Muscle of arm (tissue), 1 donor: ENCODE measurements at regions not wholly inside any gene's neighbourhood (a gene's known extent, or its start where the extent isn't known, plus 50 kb on each side); places are given as distances from the start of the nearest gene placed in this dataset.
A peak's percentile ranks its signal among the peaks of the same experiment; 100 is the strongest.

Experiments
- DNase-seq: peaks from one replicate; pipeline ENCODE4 v3.0.0-alpha.2; 2013

- no peak for DNase-seq
Observed at GRCh38 chr12:24045816-24046257, 96.4 kb upstream of the SOX5 start.

- DNase-seq, result no peak
Observed at GRCh38 chr12:24044941-24045703, 95.7 kb upstream of the SOX5 start.

GRCh38 chr12:24042651-24043050, 93.2 kb upstream of the SOX5 start:
- DNase-seq, result no peak

- DNase-seq, result peak; percentile 39
Observed at GRCh38 chr12:24039113-24039525, 89.6 kb upstream of the SOX5 start.

- no peak for DNase-seq
Observed at GRCh38 chr12:24038211-24038997, 88.9 kb upstream of the SOX5 start.

GRCh38 chr12:24036438-24037216, 87.2 kb upstream of the SOX5 start:
- DNase-seq, result no peak

GRCh38 chr12:24034894-24035293, 85.4 kb upstream of the SOX5 start:
- no peak for DNase-seq

- DNase-seq, result no peak
Observed at GRCh38 chr12:24034160-24034559, 84.7 kb upstream of the SOX5 start.

GRCh38 chr12:24027352-24027751, 77.9 kb upstream of the SOX5 start:
- no peak for DNase-seq

- DNase-seq, result no peak
Observed at GRCh38 chr12:24025153-24025798, 75.8 kb upstream of the SOX5 start.

GRCh38 chr12:24023081-24023480, 73.6 kb upstream of the SOX5 start:
- no peak for DNase-seq

- DNase-seq, result no peak
Observed at GRCh38 chr12:24021164-24021502, 71.7 kb upstream of the SOX5 start.

- no peak for DNase-seq
Observed at GRCh38 chr12:24020397-24021163, 71.1 kb upstream of the SOX5 start.

- DNase-seq, result no peak
Observed at GRCh38 chr12:24015833-24016160, 66.3 kb upstream of the SOX5 start.

- no peak for DNase-seq
Observed at GRCh38 chr12:24014915-24015832, 65.7 kb upstream of the SOX5 start.

GRCh38 chr12:24014240-24014639, 64.8 kb upstream of the SOX5 start:
- no peak for DNase-seq

GRCh38 chr12:24012528-24012927, 63.1 kb upstream of the SOX5 start:
- DNase-seq, result no peak

- peak; percentile 18 for DNase-seq
Observed at GRCh38 chr12:24011927-24012507, 62.5 kb upstream of the SOX5 start.

- no peak for DNase-seq
Observed at GRCh38 chr12:24008166-24008565, 58.7 kb upstream of the SOX5 start.
